NCI-H1930 (cell line): ENCODE measurements at regions not wholly inside any gene's neighbourhood (a gene's known extent, or its start where the extent isn't known, plus 50 kb on each side); places are given as distances from the start of the nearest gene placed in this dataset.
"Not testable (repeated sequence)": the region's sequence is repeated elsewhere in the genome, so short reads cannot be mapped to it uniquely, and the experiment has no call there.

Source experiments
- DNase-seq, 2 experiments: peaks; one replicate each; lab custom pipeline; 2025; lab: John Stamatoyannopoulos, UW

DNA sequence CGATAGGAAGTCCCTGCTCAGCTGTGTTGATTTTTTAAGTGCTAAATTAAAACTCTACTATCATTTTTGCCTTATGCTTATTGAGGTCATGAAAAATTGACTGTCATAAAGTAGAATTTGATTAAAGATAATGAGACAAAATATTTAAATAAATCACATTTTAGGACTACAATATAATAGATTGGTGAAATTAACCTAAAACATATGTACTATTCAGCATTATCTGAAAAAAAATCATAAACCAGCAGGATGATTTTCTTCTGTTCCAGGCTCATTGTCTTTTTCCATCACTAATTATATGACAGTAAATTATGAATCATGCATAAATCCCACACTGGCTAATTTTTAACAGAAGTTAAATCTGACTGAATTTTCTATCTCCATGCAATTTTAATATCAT, 373.6 kb upstream of the NRSN1 start:
- no peak for DNase-seq

DNA sequence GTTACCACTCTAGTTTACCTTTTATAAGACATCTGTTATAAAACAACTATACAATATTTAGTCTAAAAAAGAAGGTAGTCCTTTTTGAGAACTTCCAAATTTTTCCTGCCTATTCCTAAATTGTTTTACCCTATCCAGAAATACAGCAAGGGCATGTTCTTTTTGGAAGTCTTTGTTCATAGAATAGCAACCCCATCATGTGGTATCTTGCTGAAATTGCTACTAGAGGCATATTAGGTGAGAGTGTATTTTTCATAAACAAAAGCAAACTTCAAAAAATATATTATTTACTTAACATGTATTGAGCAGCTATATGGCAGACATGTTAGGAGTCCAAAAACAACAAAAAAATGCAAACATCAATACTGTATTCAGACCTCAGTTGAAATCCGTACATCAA, 371.8 kb upstream of the NRSN1 start:
- DNase-seq = no peak

GRCh38 chr6:23775127-23775526, 350.9 kb upstream of the NRSN1 start:
- DNase-seq = no peak

DNA sequence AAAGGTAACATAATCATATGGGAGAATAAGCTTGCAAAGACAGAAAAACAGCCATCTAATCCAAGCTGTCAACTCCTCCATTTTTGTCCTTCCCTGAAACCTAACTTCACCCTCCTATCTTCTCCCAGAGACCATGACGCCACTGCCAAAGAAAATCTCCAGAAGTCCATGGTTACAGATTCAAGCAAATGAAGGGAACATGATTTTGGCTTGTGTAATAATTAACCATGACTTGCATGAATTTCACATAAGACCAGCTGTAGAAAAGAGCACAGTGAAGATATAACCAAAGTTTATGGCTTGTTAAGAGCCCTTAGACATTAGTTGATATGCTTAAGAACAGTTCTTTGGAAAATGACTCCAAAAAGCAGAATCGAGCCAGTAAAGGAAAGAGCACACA, 342.1 kb upstream of the NRSN1 start:
- DNase-seq = no peak

GRCh38 chr6:23784301-23784919, 341.6 kb upstream of the NRSN1 start:
- no peak for DNase-seq

- DNase-seq = no peak
Observed at GRCh38 chr6:23790756-23791155, 335.3 kb upstream of the NRSN1 start.

- peak; percentile 58 to 78 for DNase-seq
Observed at GRCh38 chr6:23797041-23797440, 329.0 kb upstream of the NRSN1 start.

- DNase-seq = not testable (repeated sequence)
Observed at GRCh38 chr6:23804289-23804688, 321.7 kb upstream of the NRSN1 start.

DNA sequence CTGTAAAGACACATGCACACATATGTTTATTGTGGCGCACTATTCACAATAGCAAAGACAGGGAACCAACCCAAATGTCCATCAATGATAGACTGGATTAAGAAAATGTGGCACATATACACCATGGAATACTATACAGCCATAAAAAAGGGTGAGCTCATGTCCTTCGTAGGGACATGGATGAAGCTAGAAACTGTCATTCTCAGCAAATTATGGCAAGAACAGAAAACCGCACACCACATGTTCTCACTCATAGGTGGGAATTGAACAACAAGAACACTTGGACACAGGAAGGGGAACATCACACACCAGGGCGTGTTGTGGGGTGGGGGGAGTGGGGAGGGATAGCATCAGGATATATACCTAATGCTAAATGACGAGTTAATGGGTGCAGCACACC, 304.9 kb upstream of the NRSN1 start:
- not testable (repeated sequence) for DNase-seq

DNA sequence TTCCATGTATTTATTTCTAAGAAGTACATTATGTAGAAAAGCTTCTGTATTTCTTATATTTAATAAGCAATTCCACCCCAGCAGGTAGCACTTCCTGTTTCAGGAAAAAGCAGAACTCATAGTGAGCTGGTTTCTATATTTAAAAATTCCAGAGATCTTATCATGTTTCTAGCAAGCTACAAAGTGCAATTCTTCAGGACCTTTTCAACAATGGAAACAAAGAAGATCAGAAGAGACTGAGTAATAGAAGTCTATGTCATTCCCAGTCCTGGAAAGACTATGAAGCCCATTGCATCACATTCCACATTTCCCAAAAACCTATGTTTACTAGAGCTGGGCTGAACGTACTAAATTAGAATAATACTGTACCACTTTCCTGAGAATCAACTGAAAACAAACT, 302.6 kb upstream of the NRSN1 start:
- DNase-seq = no peak

DNA sequence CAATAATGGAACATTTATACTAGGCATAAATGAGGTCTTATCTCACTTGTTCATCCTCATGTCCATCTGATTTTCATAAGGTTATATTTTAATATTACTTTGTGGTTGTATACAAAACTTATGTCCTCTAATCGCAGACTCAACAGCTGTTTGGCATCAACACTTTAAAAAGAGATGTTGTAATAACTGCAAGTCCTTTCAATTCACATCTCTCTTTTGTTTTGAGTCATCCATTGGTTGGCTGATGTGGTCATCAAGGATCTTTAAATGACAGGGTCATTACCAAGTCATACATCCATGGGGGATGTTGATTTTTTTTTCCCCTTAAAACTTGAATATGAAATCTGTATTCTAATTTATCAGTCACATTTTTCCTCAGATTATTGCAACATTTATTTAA, 299.4 kb upstream of the NRSN1 start:
- DNase-seq = no peak

GRCh38 chr6:23828861-23829260, 297.2 kb upstream of the NRSN1 start:
- no peak for DNase-seq

- no peak for DNase-seq
Observed at GRCh38 chr6:23841116-23841515, 284.9 kb upstream of the NRSN1 start.

DNA sequence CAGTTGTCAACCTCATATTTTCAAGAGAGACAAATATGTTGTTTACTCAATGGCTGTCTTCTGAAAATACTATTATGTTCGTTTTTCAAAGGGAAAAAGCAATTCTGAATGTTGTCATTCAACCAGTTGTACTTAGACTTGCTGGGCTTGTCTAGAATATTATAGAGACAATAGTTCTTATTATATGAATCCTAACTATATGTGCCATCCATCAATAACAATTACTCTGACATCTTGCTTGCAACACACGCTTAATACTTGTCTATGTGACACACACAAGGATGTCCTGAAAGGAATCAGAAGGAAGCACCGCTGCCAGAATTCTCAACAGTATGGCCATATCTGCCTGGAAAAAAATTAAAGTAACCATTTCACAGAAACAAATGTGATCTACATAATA, 283.3 kb upstream of the NRSN1 start:
- no peak for DNase-seq

DNA sequence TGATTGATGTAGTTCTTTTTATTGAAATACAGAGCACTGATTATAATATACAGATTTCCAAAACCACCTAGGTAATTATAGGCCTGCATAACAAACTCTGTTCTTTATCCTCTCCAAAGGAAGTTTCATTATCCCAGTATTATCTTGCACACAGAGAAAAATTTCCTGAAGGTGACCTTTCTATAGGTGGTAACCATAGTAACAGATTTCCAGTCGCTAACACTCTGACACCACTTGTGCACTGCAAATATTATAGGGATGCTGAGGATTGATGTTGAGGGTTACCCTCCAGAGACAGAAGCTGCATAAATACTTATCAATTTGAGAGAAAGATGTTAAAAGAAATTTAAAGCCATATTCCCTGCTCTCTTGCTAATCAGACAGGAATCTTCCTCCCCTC, 274.5 kb upstream of the NRSN1 start:
- DNase-seq = no peak

GRCh38 chr6:23853566-23854133, 272.4 kb upstream of the NRSN1 start:
- DNase-seq = not testable (repeated sequence)

GRCh38 chr6:23854154-23854553, 271.9 kb upstream of the NRSN1 start:
- not testable (repeated sequence) for DNase-seq

DNA sequence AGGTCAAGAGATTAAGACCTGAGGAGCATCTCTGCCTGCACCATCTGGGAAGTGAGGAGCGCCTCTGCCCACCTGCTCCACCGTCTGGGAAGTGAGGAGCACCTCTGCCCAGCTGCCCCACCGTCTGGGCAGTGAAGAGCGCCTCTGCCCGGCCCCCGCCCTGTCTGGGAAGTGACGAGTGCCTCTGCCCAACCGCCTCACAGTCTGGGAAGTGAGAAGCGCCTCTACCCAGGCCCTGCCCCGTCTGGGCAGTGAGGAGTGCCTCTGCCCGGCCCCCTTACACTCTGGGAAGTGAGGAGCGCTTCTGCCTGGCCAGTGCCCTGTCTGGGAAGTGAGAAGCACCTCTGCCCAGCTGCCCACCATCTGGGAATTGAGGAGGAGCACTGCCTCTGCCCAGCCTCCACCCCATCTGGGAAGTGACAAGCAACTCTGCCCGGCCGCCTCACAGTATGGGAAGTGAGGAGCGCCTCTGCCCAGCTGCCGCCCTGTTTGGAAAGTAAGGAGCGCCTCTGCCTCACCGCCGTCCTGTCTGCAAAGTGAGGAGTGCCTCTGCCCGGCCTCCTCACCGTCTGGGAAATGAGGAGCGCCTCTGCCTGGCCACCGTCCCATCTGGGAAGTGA, 270.4 kb upstream of the NRSN1 start:
- DNase-seq = no peak

GRCh38 chr6:23870496-23870895, 255.5 kb upstream of the NRSN1 start:
- no peak for DNase-seq

DNA sequence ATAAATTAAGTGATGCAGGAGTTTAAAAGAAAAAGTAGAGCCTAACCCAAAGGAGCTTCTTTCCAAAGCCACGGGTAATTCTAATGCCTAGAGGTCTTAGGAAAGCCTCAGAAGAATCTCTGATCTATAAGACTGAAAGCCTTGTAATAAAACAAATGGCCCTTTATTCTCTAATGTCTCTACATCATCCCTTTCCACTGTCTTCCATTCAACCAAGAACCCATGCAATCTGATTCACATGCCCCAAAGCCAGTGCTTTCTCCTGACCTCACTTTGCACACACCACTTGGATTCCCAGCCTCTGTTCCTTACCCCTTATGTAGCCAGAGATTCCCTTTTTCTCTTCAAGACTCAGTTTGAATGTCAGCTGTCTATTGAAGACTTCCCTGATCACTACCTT, 252.9 kb upstream of the NRSN1 start:
- no peak for DNase-seq

- DNase-seq = no peak
Observed at GRCh38 chr6:23875006-23875405, 251.0 kb upstream of the NRSN1 start.

DNA sequence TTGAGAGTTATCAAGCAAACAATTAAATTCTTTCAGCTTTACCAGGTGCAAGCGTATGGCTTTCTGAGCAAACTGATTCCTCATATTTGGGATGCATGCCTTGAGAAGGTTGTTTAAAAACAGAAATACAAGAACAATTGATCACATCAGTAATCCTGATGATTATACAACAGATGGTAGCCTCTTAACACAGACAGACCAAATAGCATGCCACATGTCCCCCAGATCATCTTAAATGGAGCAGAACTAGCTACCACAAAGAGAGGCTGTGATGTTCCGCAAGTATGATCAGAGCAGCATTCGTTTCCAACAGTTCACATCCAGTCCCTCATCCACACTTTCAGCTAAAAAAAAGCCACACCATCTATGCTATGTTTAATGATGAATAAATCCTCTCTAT, 246.2 kb upstream of the NRSN1 start:
- no peak for DNase-seq

- no peak for DNase-seq
Observed at GRCh38 chr6:23890543-23891227, 235.3 kb upstream of the NRSN1 start.
